HepG2 (cell line): ENCODE measurements at regions not wholly inside any gene's neighbourhood (a gene's known extent, or its start where the extent isn't known, plus 50 kb on each side); places are given as distances from the start of the nearest gene placed in this dataset.

Experiments used
- CTCF ChIP-seq: sonication (generic); formaldehyde crosslinking; IDR thresholded peaks from 2 replicates; pipeline ENCODE4 v1.5.0; 2020; ENCODE audit warnings: mild to moderate bottlenecking, missing genetic modification reagents, moderate library complexity
- EEA1 ChIP-seq: sonication (generic); formaldehyde crosslinking; IDR thresholded peaks from 2 replicates; pipeline ENCODE4 v1.5.1; 2020; ENCODE audit warnings: mild to moderate bottlenecking, missing genetic modification reagents, borderline replicate concordance
- RXRA ChIP-seq: sonication (generic); formaldehyde crosslinking; IDR thresholded peaks from 2 replicates; pipeline ENCODE4 v1.5.1; 2020; ENCODE audit warnings: missing genetic modification reagents
- SMC3 ChIP-seq: IDR thresholded peaks from 2 replicates; pipeline ENCODE4 v1.6.1; 2011; ENCODE audit warnings: low read length, improper control_type of control experiment
- ZNF138 ChIP-seq: sonication (generic); formaldehyde crosslinking; IDR thresholded peaks from 2 replicates; pipeline ENCODE4 v1.5.0; 2020; ENCODE audit warnings: mild to moderate bottlenecking, low read depth, missing genetic modification reagents
- ZNF232 ChIP-seq: sonication (generic); formaldehyde crosslinking; IDR thresholded peaks from 2 replicates; pipeline ENCODE4 v1.4.0; 2020; ENCODE audit warnings: missing genetic modification reagents, borderline replicate concordance
- ZNF331 ChIP-seq: sonication (generic); formaldehyde crosslinking; IDR thresholded peaks from 2 replicates; pipeline ENCODE4 v1.4.0; 2020; ENCODE audit warnings: missing genetic modification reagents

- TF ChIP-seq ZNF331 (CRISPR knock-in tag), result no peak
- TF ChIP-seq CTCF, result no peak
- TF ChIP-seq RXRA, result no peak
- no peak for TF ChIP-seq ZNF138
- TF ChIP-seq SMC3, result no peak
- no peak for TF ChIP-seq EEA1 (CRISPR knock-in tag)
- TF ChIP-seq ZNF232 (CRISPR knock-in tag), result no peak
Observed at GRCh38 chr2:183497861-183498260, 373.6 kb downstream of the NUP35 start.
